Right ventricle myocardium inferior (tissue), 1 donor: ENCODE measurements at regions not wholly inside any gene's neighbourhood (a gene's known extent, or its start where the extent isn't known, plus 50 kb on each side); places are given as distances from the start of the nearest gene placed in this dataset.

ENCODE experiments used
- ATAC-seq: fragments of 200-7000 bp; cut with Tn5 transposase; one replicate; pipeline ENCODE4 v1.9.1; 2020; ENCODE audit warnings: mild to moderate bottlenecking, moderate library complexity
- DNase-seq: peaks from one replicate; pipeline ENCODE4 v3.0.0; 2021; ENCODE audit errors: missing footprints
- intact Hi-C: fragments of 100-400 bp; cut with DNase I; formaldehyde crosslinking; loops from one replicate; pipeline ENCODE4 v1.11.0; 2022
- donor health status: DM: no; HTN: yes; CAD: no; lungs with severe emphysema.

GRCh38 chr3:113051787-113052186 is 61.0 kb downstream of the GTPBP8 start:
- DNase-seq (no peak), ATAC-seq (peak; percentile 46)
- intact Hi-C loops, result loop anchor here (1.0 to 5.0 kb wide), 3 partner anchors 85 to 576 kb away; no protein-coding TSS in a partner anchor

- intact Hi-C loops, result loop anchor here (5.0 kb wide), 1 partner anchor 574 kb away; no protein-coding TSS in a partner anchor
- no peak for ATAC-seq
Measured at GRCh38 chr3:113053169-113053568, 62.4 kb downstream of the GTPBP8 start.

GRCh38 chr3:113054552-113054951 is 63.8 kb downstream of the GTPBP8 start:
- no peak for ATAC-seq
- intact Hi-C loops, result loop anchor here (5.0 kb wide), 1 partner anchor 573 kb away; no protein-coding TSS in a partner anchor
- DNase-seq, result no peak

More at GRCh38 chr3:113053169-113053568, 62.4 kb downstream of the GTPBP8 start:
- DNase-seq, result no peak

- ATAC-seq (no peak), DNase-seq (no peak)
- intact Hi-C loops, result no loop called here
Measured at GRCh38 chr3:113055201-113055600, 64.4 kb downstream of the GTPBP8 start.

DNA sequence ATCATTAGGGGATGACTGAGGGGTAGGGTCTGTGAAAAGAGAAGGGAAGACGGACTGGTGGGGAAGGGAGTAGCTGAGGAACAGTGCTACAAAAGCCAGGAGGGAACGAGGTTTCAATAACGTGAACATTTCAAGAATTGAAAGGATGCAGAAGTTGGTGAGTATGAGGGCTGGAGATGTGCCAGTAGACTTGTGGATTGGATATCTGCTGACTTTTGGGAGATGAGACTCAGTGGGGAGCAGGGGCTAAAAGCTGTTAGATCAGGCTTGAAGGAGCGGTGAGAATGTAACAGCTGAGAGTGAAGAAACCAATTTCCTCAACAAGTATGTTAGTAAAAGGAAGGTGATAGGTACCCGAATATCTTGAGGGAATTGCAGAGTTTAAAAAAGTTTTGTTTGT is 65.2 kb downstream of the GTPBP8 start:
- intact Hi-C loops, result no loop called here
- DNase-seq (no peak), ATAC-seq (no peak)

DNA sequence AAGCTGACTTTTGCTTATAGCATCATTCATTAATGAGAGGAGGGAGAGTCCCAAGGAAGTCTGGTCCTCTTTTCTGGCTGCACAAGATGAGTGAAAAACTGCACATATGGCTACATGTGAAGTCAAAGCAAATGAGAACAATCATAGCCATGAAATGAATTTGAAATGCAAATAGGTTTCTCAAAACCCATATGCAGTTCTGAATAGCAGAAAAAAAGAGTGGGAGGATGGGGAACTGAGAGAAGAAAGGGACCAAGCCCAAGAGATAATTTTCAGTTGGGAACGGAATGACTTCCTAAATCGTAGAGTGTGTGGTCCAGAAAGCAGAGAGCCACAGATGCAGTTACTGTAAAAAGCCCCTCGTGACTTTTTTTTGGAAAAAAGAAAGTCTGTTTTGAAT is 66.3 kb downstream of the GTPBP8 start:
- DNase-seq, result no peak
- no peak for ATAC-seq
- intact Hi-C loops, result no loop called here

- ATAC-seq (no peak), DNase-seq (no peak)
- intact Hi-C loops, result no loop called here
Measured at GRCh38 chr3:113058188-113058587, 67.4 kb downstream of the GTPBP8 start.

- intact Hi-C loops, result no loop called here
- no peak for ATAC-seq
Measured at GRCh38 chr3:113062705-113063104, 71.9 kb downstream of the GTPBP8 start.

GRCh38 chr3:113063126-113063894 is 72.5 kb downstream of the GTPBP8 start:
- ATAC-seq (no peak), DNase-seq (no peak)
- intact Hi-C loops, result no loop called here

More at GRCh38 chr3:113062705-113063104, 71.9 kb downstream of the GTPBP8 start:
- DNase-seq, result no peak

DNA sequence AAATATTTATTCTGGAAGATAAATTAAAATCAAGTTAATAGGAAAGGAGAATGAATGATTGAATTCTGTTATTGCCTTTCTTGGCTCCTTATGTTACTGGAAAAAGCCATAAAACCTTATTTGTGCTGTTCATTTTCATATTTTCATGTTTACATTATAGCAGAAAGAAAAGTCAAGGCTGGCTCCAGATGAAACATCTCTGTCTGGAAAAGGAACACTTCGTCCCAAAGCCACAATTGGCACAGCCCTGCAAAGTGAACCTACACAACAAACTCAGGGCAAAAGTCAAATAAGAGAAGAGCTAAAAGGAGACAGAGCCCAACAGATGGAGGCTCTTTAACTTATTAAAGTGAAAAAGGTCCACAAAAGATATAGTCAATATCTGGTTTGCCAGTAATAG is 73.4 kb downstream of the GTPBP8 start:
- no peak for DNase-seq
- ATAC-seq, result no peak

DNA sequence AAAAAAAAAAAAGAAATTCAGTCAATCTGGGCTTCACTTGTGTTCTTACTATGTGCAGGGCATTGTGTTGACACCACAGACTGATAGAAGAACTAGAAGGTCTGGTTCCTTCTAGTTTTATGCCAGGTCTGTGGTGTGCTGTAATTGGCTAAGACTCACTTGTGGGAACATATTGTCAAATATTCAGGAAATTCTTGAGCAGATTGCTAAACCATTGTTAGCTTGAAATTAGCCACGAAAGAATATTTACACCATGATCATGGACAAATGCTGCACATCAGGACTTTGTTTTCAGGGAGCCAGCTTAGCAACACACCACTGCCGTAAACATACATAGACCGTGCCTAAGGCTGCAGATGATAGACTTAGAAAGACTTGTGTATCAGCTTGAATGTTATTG is 74.6 kb downstream of the GTPBP8 start:
- intact Hi-C loops, result no loop called here
- no peak for DNase-seq
- ATAC-seq, result no peak

More for the DNA sequence above, 73.4 kb downstream of the GTPBP8 start:
- intact Hi-C loops, result no loop called here

DNA sequence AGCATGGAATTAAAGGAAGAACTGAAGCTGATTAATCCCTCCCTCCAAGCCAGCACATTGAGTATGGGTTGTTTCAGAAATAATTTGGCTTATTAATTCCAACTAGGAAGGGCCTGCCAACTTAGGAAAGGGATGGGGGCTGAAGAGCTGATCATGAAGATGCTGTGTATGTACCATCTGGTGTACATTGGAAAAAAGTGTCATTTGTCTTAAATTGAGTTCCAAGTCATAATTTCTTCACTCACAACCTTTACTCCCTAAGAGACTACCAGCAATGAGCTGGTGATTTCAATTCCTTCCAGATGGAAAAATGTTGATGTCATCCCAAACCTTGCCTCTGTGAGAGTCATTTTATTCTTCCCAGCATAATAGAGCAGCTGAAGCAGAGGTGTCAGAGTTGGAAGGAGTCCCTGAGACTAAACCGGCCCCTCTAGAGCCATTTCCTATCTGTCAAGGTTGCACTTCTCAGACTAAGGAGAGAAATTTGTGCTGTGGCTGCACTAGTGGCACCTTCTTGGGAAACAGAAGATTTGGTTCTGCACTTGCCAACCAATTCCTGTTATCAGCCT is 79.4 kb downstream of the GTPBP8 start:
- DNase-seq (no peak), ATAC-seq (peak; percentile 26)
- intact Hi-C loops, result no loop called here

DNA sequence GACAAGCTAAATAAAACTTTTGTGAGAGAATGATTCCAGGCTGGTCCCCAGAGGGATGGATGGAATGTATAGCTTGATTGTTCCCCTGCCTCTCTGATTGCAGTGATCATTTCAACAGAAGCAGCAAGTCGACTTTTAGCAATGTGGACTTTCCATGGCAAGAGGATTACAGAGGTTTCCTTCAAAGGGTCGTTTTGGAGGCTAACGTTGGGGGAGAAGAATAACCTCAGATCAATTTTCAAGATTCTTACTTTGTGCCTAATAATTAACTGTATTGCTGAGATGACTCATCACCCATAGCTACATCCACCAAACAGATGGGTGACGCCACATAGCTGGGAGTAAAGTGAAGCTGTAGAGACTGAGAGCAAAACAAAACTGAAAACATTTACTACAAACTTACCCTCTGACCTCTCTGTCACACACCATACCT is 79.9 kb downstream of the GTPBP8 start:
- DNase-seq (no peak), ATAC-seq (no peak)
- intact Hi-C loops, result no loop called here

DNA sequence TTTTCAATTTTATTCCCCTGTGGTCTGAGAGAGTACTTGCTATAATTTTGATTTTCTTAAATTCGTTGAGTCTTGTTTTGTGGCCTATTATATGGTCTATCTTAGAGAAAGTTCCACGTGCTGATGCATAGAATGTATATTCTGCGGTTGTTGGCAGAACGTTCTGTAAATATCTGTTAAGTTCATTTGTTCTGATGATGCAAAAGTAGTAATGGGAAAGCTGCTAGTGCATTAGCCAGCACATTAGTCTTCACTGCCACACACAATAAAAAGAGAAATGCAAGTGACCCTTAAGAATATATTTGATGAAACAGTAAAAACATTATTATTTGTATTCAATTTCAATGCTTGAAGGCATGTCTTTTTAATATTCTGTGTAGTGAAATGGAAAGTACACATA is 84.8 kb downstream of the GTPBP8 start:
- intact Hi-C loops, result no loop called here
- ATAC-seq (no peak), DNase-seq (no peak)

- no peak for ATAC-seq
- intact Hi-C loops, result no loop called here
- DNase-seq, result no peak
Measured at GRCh38 chr3:113079218-113079961, 88.6 kb downstream of the GTPBP8 start.

DNA sequence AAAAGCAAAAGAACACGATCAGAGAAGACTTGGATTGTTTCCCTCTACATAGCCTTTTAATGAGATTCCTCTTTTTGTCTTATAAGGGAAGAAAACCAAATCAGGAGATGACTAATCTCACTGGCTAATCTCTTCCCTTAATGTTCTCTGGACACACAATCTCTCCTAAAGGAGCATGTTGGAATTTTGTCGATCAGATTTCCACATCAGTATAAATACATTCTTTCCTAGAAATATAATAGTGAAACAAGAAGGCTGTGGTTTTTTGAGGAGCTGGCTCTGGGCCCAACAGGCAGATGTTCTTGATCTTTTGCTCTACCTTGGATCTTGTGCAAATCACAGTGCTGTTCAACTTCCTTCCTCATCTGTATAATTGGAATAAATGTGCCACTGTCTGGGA is 94.0 kb downstream of the GTPBP8 start:
- ATAC-seq (no peak), DNase-seq (no peak)
- intact Hi-C loops, result no loop called here

- no peak for ATAC-seq
- intact Hi-C loops, result no loop called here
- no peak for DNase-seq
Measured at GRCh38 chr3:113086560-113087461, 96.0 kb downstream of the GTPBP8 start.

- no peak for ATAC-seq
- no peak for DNase-seq
- intact Hi-C loops, result no loop called here
Measured at GRCh38 chr3:113088616-113089015, 97.8 kb downstream of the GTPBP8 start.

GRCh38 chr3:113091417-113091816 is 100.6 kb downstream of the GTPBP8 start:
- intact Hi-C loops, result no loop called here
- ATAC-seq, result no peak
- no peak for DNase-seq
